Muscle of leg (tissue), 3 donors: ENCODE measurements at regions not wholly inside any gene's neighbourhood (a gene's known extent, or its start where the extent isn't known, plus 50 kb on each side); places are given as distances from the start of the nearest gene placed in this dataset.
A peak's percentile ranks its signal among the peaks of the same experiment; 100 is the strongest.

Experiments
- DNase-seq: peaks from one replicate; pipeline ENCODE4 v3.0.0; 2013
- H3K27ac ChIP-seq: one replicate; pipeline ENCODE4 v1.5.1; 2013; ENCODE audit warnings: mild to moderate bottlenecking, low read length, control low read depth
- H3K27me3 ChIP-seq: one replicate; pipeline ENCODE4 v1.6.1; 2013; ENCODE audit warnings: low read length; ENCODE audit not compliant: control insufficient read depth, insufficient read depth
- H3K36me3 ChIP-seq: one replicate; pipeline ENCODE4 v1.6.1; 2013; ENCODE audit warnings: low read length; ENCODE audit not compliant: control insufficient read depth, insufficient read depth
- H3K4me1 ChIP-seq: one replicate; pipeline ENCODE4 v1.6.1; 2013; ENCODE audit warnings: low read length; ENCODE audit not compliant: control insufficient read depth, insufficient read depth
- H3K4me3 ChIP-seq: one replicate; pipeline ENCODE4 v1.5.1; 2013; ENCODE audit warnings: low read length, control low read depth
- H3K9me3 ChIP-seq: replicated peaks from 2 replicates; pipeline ENCODE4 v1.6.1; 2013; ENCODE audit warnings: low read depth, low read length; ENCODE audit not compliant: control insufficient read depth
- WGBS: methylation state at CpG from one replicate; pipeline ENCODE4 v1.1.5; 2013; ENCODE audit warnings: missing lambda C conversion rate; ENCODE audit not compliant: insufficient coverage; 5-methylcytosine and 5-hydroxymethylcytosine counted together

GRCh38 chr9:19662213-19662612, 126.6 kb downstream of the SLC24A2 start:
- H3K4me1 ChIP-seq: no peaks in the 10 kb centered on the region
- 93% methylated on average over 6 of the region's 6 CpGs for WGBS

GRCh38 chr9:19660019-19660418, 128.8 kb downstream of the SLC24A2 start:
- H3K27me3 ChIP-seq: no peaks in the 10 kb centered on the region
- no peak overlapping the region for H3K4me3 ChIP-seq
- no peak overlapping the region for H3K27ac ChIP-seq
- H3K4me1 ChIP-seq: no peaks in the 10 kb centered on the region
- DNase-seq: peak; percentile 30
- WGBS: 20% methylated on average over 1 of the region's 6 CpGs
- H3K36me3 ChIP-seq: no peaks in the 10 kb centered on the region
- no peaks in the 10 kb centered on the region for H3K9me3 ChIP-seq

More at GRCh38 chr9:19662213-19662612, 126.6 kb downstream of the SLC24A2 start:
- DNase-seq: no peak
- no peaks in the 10 kb centered on the region for H3K36me3 ChIP-seq
- H3K9me3 ChIP-seq: no peaks in the 10 kb centered on the region
- H3K27me3 ChIP-seq: no peaks in the 10 kb centered on the region
- no peak overlapping the region for H3K27ac ChIP-seq
- H3K4me3 ChIP-seq: no peak overlapping the region

- no peaks in the 10 kb centered on the region for H3K27me3 ChIP-seq
- WGBS: 100% methylated on average over 3 of the region's 4 CpGs
- no peak overlapping the region for H3K4me3 ChIP-seq
- H3K27ac ChIP-seq: no peak overlapping the region
- H3K36me3 ChIP-seq: no peaks in the 10 kb centered on the region
- DNase-seq: no peak
- no peaks in the 10 kb centered on the region for H3K9me3 ChIP-seq
- H3K4me1 ChIP-seq: no peaks in the 10 kb centered on the region
Measured at GRCh38 chr9:19656704-19657103, 132.1 kb downstream of the SLC24A2 start.

GRCh38 chr9:19651681-19652080, 137.2 kb downstream of the SLC24A2 start:
- Histone ChIP-seq H3K4me3 (no peak overlapping the region), H3K9me3 (no peaks in the 10 kb centered on the region), H3K36me3 (no peaks in the 10 kb centered on the region), H3K4me1 (no peaks in the 10 kb centered on the region), H3K27ac (no peak overlapping the region), H3K27me3 (no peaks in the 10 kb centered on the region)
- WGBS: 77% methylated on average over 5 of the region's 7 CpGs
- no peak for DNase-seq

- Histone ChIP-seq H3K4me3 (no peak overlapping the region), H3K9me3 (no peaks in the 10 kb centered on the region), H3K27me3 (no peaks in the 10 kb centered on the region), H3K4me1 (no peaks in the 10 kb centered on the region), H3K27ac (no peak overlapping the region), H3K36me3 (no peaks in the 10 kb centered on the region)
- DNase-seq: no peak
- WGBS: no CpG with 5 or more reads among the region's 2 CpGs
Measured at GRCh38 chr9:19650312-19650711, 138.5 kb downstream of the SLC24A2 start.

GRCh38 chr9:19649336-19650041, 139.3 kb downstream of the SLC24A2 start:
- peak; percentile 4 for DNase-seq
- no peaks in the 10 kb centered on the region for H3K9me3 ChIP-seq
- no peaks in the 10 kb centered on the region for H3K27me3 ChIP-seq
- H3K4me3 ChIP-seq: no peak overlapping the region
- H3K27ac ChIP-seq: no peak overlapping the region
- H3K4me1 ChIP-seq: no peaks in the 10 kb centered on the region
- 60% methylated on average over 1 of the region's 4 CpGs for WGBS
- H3K36me3 ChIP-seq: no peaks in the 10 kb centered on the region

- DNase-seq: peak; percentile 27
- no peaks in the 10 kb centered on the region for H3K27me3 ChIP-seq
- H3K27ac ChIP-seq: no peak overlapping the region
- H3K4me3 ChIP-seq: no peak overlapping the region
- no peaks in the 10 kb centered on the region for H3K9me3 ChIP-seq
- H3K4me1 ChIP-seq: no peaks in the 10 kb centered on the region
- no CpG with 5 or more reads among the region's 2 CpGs for WGBS
- no peaks in the 10 kb centered on the region for H3K36me3 ChIP-seq
Measured at GRCh38 chr9:19648672-19649071, 140.2 kb downstream of the SLC24A2 start.

- Histone ChIP-seq H3K36me3 (no peaks in the 10 kb centered on the region), H3K4me3 (no peak overlapping the region), H3K4me1 (no peaks in the 10 kb centered on the region), H3K27me3 (no peaks in the 10 kb centered on the region), H3K27ac (no peak overlapping the region), H3K9me3 (no peaks in the 10 kb centered on the region)
- DNase-seq: no peak
Measured at GRCh38 chr9:19643875-19644274, 145.0 kb downstream of the SLC24A2 start.

GRCh38 chr9:19642256-19642655, 146.6 kb downstream of the SLC24A2 start:
- Histone ChIP-seq H3K36me3 (no peaks in the 10 kb centered on the region), H3K27ac (no peak overlapping the region), H3K9me3 (no peaks in the 10 kb centered on the region), H3K4me3 (no peak overlapping the region), H3K27me3 (no peaks in the 10 kb centered on the region), H3K4me1 (no peaks in the 10 kb centered on the region)
- peak; percentile 17 for DNase-seq
- WGBS: 88% methylated on average over 1 of the region's 2 CpGs

- DNase-seq: peak; percentile 13
- 70% methylated on average over 1 of the region's 2 CpGs for WGBS
- Histone ChIP-seq H3K9me3 (no peaks in the 10 kb centered on the region), H3K4me1 (no peaks in the 10 kb centered on the region), H3K4me3 (no peak overlapping the region), H3K36me3 (no peaks in the 10 kb centered on the region), H3K27me3 (no peaks in the 10 kb centered on the region), H3K27ac (no peak overlapping the region)
Measured at GRCh38 chr9:19641046-19641445, 147.8 kb downstream of the SLC24A2 start.

- Histone ChIP-seq H3K27ac (no peak overlapping the region), H3K27me3 (no peaks in the 10 kb centered on the region), H3K4me1 (no peaks in the 10 kb centered on the region), H3K9me3 (no peaks in the 10 kb centered on the region), H3K36me3 (no peaks in the 10 kb centered on the region), H3K4me3 (no peak overlapping the region)
- no peak for DNase-seq
Measured at GRCh38 chr9:19640014-19640413, 148.8 kb downstream of the SLC24A2 start.
